ENCODE measurements at regions not wholly inside any gene's neighbourhood (a gene's known extent, or its start where the extent isn't known, plus 50 kb on each side); places are given as distances from the start of the nearest gene placed in this dataset.

DNA sequence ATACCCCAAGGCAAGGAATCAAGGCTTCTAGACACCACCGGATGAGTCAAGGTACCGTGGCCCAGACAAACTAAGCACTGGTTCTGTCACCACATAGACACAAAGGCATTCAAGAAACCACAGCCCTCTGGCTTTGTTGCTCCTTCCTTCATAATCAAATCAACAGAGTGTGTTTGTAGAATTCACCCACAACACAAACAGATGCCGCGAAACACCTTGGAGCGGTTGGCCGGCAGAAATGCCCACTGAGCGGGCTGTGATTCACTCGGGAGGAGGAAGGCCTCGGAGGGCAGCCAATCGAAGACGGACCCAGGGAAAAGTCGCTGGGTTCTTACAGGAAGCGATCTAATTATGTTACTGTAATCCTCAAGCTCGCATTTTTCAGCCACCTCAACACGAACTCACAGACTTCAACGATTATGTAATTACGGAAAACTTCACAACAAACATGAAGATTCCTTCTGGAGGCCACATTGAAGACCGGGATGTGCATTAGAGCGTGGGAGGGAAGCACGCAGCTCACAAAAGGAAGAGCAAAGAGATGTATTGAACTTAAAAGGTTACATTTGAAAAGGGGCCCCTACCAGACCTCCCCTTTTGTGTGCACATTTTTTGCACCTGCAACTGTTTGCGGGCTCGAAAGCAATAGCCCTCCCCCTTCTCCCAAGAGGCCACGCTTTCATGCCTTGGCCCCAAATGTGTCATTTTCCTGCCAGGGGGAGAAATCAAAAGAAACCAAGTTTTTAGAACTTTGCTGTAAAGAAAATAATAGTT, 184.7 kb upstream of the PREP start:
- WGBS = 92% methylated on average over 23 of the region's 23 CpGs
- DNase-seq (peak in 1 of 3 donors; percentile 38), ATAC-seq (no peak)
- Histone ChIP-seq H3K9me3 (ENCODE audit: control insufficient read depth, low read length) (no peaks in the 10 kb centered on the region), H3K27ac (ENCODE audit: low read length) (no peak overlapping the region), H3K4me3 (ENCODE audit: low read length) (no peak overlapping the region), H3K27me3 (ENCODE audit: control insufficient read depth, insufficient read depth) (no peaks in the 10 kb centered on the region), H3K4me1 (ENCODE audit: control insufficient read depth, insufficient read depth, low read length) (no peaks in the 10 kb centered on the region)
- intact Hi-C loops (cut with DNase I) = no loop called here

DNA sequence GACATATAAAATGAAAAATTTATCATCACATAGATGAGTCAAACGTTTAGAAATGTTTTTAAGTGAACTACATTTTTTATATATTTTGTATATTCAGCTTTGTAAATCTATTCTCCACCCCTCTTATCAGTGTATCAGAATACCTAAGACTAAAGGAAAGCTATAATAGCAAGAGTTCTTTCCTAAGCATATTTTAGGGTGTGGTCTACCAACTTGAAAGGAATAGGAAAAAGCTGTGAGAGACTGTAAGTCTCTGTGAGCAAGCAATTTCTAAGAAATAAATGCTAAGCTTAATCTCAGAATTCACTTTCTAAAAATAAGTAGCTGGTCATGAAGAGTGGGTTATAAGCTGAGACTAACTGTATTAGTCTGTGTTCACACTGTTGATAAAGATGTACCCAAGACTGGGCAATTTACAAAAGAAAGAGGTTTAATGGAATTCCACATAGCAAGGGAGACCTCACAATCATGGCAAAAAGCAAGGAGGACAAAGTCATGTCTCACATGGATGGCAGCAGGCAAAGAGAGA, 175.4 kb upstream of the PREP start:
- 49% methylated on average over 1 of the region's 1 CpG for WGBS
- intact Hi-C loops (cut with DNase I) = no loop called here
- Histone ChIP-seq H3K27ac (ENCODE audit: low read length) (no peak overlapping the region), H3K9me3 (ENCODE audit: control insufficient read depth, low read length) (no peaks in the 10 kb centered on the region), H3K27me3 (ENCODE audit: control insufficient read depth, insufficient read depth) (no peaks in the 10 kb centered on the region), H3K4me3 (ENCODE audit: low read length) (no peak overlapping the region), H3K4me1 (ENCODE audit: control insufficient read depth, insufficient read depth, low read length) (no peaks in the 10 kb centered on the region)
- no peak for ATAC-seq
- no peak for DNase-seq

DNA sequence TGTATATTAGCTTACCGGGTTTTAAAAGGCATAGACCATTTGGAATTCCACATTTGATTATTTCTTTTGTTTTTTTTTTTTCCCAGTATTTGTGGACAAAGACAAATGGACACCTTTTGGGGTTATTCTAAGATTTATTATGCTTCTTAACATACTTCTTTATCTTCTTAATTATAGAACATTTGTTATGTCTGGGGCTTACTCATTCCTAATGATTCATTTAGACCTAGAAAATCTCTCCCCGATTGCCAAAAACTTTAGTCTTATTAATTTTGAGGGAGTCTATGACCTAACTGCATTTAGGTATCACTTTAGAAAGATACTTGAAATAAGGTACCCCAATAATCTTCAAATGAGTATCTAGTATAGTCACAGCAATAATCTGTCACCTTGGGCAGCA, 170.7 kb upstream of the PREP start:
- Histone ChIP-seq H3K9me3 (ENCODE audit: control insufficient read depth, low read length) (no peaks in the 10 kb centered on the region), H3K27me3 (ENCODE audit: control insufficient read depth, insufficient read depth) (no peaks in the 10 kb centered on the region), H3K27ac (ENCODE audit: low read length) (no peak overlapping the region), H3K4me3 (ENCODE audit: low read length) (no peak overlapping the region), H3K4me1 (ENCODE audit: control insufficient read depth, insufficient read depth, low read length) (no peaks in the 10 kb centered on the region)
- WGBS = 90% methylated on average over 2 of the region's 2 CpGs
- DNase-seq = no peak
- intact Hi-C loops (cut with DNase I) = no loop called here
- ATAC-seq = no peak

DNA sequence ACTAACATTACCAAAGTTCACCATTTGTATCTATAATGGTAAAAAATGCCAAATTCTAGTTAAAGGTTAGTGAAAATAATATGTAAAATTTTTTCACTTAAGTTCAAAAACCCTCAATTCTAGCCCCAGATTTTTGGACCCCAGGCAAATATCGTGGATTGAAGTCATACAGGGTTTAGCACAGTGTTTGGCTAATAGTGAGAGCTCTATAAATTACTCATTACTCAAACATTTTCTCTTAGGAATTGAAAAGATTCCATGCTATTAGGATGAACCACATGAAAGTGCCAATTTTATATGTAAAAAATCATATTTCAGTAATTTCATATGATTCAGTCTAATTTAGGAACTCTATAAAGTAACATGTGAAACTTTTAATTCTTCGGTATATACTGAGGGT, 170.3 kb upstream of the PREP start:
- no peaks in the 10 kb centered on the region for H3K27me3 ChIP-seq (ENCODE audit: control insufficient read depth, insufficient read depth)
- no peak overlapping the region for H3K4me3 ChIP-seq (ENCODE audit: low read length)
- no peaks in the 10 kb centered on the region for H3K4me1 ChIP-seq (ENCODE audit: control insufficient read depth, insufficient read depth, low read length)
- DNase-seq (no peak), ATAC-seq (no peak)
- H3K27ac ChIP-seq (ENCODE audit: low read length) = no peak overlapping the region
- WGBS = 79% methylated on average over 2 of the region's 2 CpGs
- intact Hi-C loops (cut with DNase I) = no loop called here
- no peaks in the 10 kb centered on the region for H3K9me3 ChIP-seq (ENCODE audit: control insufficient read depth, low read length)

DNA sequence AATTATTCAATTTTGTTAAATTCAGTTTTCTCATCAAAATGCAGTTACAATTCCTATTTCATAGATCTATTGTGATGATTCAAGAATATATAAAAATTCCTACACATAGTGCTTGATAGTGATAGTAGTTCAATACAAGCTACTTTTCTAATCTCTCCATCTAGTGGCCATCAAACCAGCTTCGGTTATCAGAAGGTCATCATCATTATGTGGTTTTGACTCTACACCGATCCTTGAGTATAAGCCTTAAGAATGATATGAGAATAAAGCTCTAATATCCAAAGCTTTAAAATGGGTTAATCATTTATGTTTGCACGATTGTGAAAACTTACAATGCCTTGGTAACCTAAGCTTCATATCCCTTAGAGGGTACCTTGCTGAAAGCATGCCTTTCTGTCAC, 167.5 kb upstream of the PREP start:
- no peaks in the 10 kb centered on the region for H3K4me1 ChIP-seq (ENCODE audit: control insufficient read depth, insufficient read depth, low read length)
- no peaks in the 10 kb centered on the region for H3K9me3 ChIP-seq (ENCODE audit: control insufficient read depth, low read length)
- intact Hi-C loops (cut with DNase I) = no loop called here
- 89% methylated on average over 3 of the region's 3 CpGs for WGBS
- H3K27me3 ChIP-seq (ENCODE audit: control insufficient read depth, insufficient read depth) = no peaks in the 10 kb centered on the region
- H3K4me3 ChIP-seq (ENCODE audit: low read length) = no peak overlapping the region
- no peak for DNase-seq
- ATAC-seq = no peak
- no peak overlapping the region for H3K27ac ChIP-seq (ENCODE audit: low read length)

DNA sequence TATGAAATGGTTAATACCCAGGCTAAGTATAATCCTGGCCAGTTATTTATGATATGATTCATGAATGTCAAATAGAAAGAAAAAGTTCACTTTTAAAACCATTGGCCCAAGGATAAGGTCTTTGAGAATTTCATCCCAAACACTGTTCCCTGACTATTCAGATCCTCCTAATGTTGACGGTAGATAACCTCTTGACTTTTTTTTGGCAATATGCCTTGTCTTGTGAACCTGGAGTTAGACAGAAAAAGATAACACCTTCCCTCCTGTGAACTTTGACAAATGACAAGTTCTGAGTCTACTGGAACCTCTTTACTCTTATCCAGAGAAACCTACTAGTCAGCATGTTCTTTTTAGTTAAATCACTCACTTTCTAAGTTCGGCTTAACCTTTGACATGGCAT, 166.8 kb upstream of the PREP start:
- intact Hi-C loops (cut with DNase I) = no loop called here
- no peaks in the 10 kb centered on the region for H3K4me1 ChIP-seq (ENCODE audit: control insufficient read depth, insufficient read depth, low read length)
- 53% methylated on average over 2 of the region's 2 CpGs for WGBS
- no peaks in the 10 kb centered on the region for H3K9me3 ChIP-seq (ENCODE audit: control insufficient read depth, low read length)
- no peaks in the 10 kb centered on the region for H3K27me3 ChIP-seq (ENCODE audit: control insufficient read depth, insufficient read depth)
- no peak overlapping the region for H3K4me3 ChIP-seq (ENCODE audit: low read length)
- ATAC-seq (no peak), DNase-seq (no peak)
- no peak overlapping the region for H3K27ac ChIP-seq (ENCODE audit: low read length)

DNA sequence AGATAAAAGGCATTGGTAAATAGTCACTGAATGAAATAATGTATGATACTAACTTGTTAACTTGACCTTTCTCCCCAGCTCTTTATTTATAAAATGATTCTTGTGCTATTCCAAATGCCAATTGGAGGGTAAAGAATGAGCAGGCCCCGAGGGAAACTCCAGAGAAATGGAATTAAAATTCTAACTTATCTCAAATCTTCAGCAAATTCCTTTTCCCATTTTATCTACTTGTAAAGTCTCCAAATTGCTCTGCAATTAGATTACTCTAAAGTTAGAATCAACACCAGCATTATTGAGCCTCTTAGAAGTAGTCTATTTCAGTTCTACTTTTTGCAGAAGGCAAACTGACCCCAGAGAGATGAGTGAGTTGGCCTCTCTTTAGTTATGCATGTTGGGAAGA, 165.9 kb upstream of the PREP start:
- intact Hi-C loops (cut with DNase I) = no loop called here
- WGBS = 41% methylated on average over 1 of the region's 1 CpG
- ATAC-seq = no peak

DNA sequence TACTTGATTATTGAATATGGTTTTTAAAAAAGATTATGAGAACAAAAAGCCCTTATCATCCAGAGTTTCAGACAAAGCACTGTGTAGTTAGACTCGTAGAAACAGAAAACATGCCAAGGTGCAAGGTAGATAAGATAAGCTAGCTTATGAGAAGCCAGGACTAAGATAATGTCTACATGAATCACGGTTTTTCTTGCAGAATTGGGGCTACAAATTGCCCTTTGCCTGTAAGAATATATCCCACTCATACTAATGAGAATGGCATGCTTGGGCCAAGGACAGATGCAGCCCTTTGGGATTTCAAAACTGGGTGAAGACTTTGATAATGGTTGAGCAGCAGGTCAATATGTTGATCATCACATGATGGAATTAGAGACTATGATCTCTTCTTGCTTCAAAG, 165.3 kb upstream of the PREP start:
- WGBS = 33% methylated on average over 2 of the region's 2 CpGs

More for the DNA sequence above, 165.9 kb upstream of the PREP start:
- no peaks in the 10 kb centered on the region for H3K27me3 ChIP-seq (ENCODE audit: control insufficient read depth, insufficient read depth)
- DNase-seq = no peak
- H3K4me3 ChIP-seq (ENCODE audit: low read length) = no peak overlapping the region
- no peaks in the 10 kb centered on the region for H3K4me1 ChIP-seq (ENCODE audit: control insufficient read depth, insufficient read depth, low read length)
- H3K9me3 ChIP-seq (ENCODE audit: control insufficient read depth, low read length) = no peaks in the 10 kb centered on the region
- H3K27ac ChIP-seq (ENCODE audit: low read length) = no peak overlapping the region

DNA sequence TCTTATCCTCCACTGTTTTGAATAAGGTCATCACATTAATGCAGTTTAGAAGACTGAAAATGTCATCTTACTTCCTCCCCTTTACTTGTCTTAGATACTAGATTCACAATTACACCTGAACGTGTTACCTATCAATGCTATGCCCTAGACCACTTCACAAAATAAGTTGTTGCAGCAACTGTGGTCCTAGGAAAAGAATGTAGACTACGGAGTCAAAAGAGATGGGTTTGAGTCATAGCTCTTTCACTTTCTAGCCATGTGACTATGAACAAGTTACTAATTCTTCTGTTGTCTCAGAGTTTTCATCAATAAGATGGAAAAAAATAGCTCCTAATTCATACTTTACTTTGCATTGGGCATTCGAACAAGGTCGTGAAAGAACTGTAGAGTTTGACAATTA, 164.3 kb upstream of the PREP start:
- DNase-seq (no peak), ATAC-seq (no peak)
- no peak overlapping the region for H3K27ac ChIP-seq (ENCODE audit: low read length)
- no peaks in the 10 kb centered on the region for H3K4me1 ChIP-seq (ENCODE audit: control insufficient read depth, insufficient read depth, low read length)
- WGBS = 88% methylated on average over 4 of the region's 4 CpGs
- intact Hi-C loops (cut with DNase I) = no loop called here
- H3K4me3 ChIP-seq (ENCODE audit: low read length) = no peak overlapping the region
- no peaks in the 10 kb centered on the region for H3K9me3 ChIP-seq (ENCODE audit: control insufficient read depth, low read length)
- no peaks in the 10 kb centered on the region for H3K27me3 ChIP-seq (ENCODE audit: control insufficient read depth, insufficient read depth)

More for the DNA sequence above, 165.3 kb upstream of the PREP start:
- Histone ChIP-seq H3K4me3 (ENCODE audit: low read length) (no peak overlapping the region), H3K27ac (ENCODE audit: low read length) (no peak overlapping the region), H3K9me3 (ENCODE audit: control insufficient read depth, low read length) (no peaks in the 10 kb centered on the region), H3K27me3 (ENCODE audit: control insufficient read depth, insufficient read depth) (no peaks in the 10 kb centered on the region), H3K4me1 (ENCODE audit: control insufficient read depth, insufficient read depth, low read length) (no peaks in the 10 kb centered on the region)
- DNase-seq (no peak), ATAC-seq (no peak)
- intact Hi-C loops (cut with DNase I) = no loop called here

DNA sequence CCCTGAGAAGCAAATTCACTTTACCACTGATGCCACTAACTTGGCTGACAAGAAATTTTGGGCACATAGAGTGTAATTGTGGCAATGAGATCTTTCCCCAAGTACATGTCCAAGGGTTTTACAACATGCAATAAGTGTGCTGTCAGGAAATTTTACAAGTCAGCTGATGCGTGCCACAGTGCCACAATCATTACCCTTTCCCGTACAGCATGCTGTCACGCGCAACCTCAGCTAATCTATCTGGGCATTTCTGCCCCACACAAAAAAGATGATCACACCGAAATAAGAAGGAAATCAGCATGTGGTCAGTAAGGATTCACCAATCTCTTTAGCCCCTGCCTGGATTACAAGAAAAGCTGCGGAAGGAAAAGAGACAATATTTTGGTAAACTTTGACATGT, 163.6 kb upstream of the PREP start:
- Histone ChIP-seq H3K27ac (ENCODE audit: low read length) (no peak overlapping the region), H3K4me1 (ENCODE audit: control insufficient read depth, insufficient read depth, low read length) (no peaks in the 10 kb centered on the region), H3K27me3 (ENCODE audit: control insufficient read depth, insufficient read depth) (no peaks in the 10 kb centered on the region), H3K9me3 (ENCODE audit: control insufficient read depth, low read length) (no peaks in the 10 kb centered on the region), H3K4me3 (ENCODE audit: low read length) (no peak overlapping the region)
- WGBS = 94% methylated on average over 6 of the region's 6 CpGs
- DNase-seq = no peak
- intact Hi-C loops (cut with DNase I) = no loop called here
- ATAC-seq = no peak

DNA sequence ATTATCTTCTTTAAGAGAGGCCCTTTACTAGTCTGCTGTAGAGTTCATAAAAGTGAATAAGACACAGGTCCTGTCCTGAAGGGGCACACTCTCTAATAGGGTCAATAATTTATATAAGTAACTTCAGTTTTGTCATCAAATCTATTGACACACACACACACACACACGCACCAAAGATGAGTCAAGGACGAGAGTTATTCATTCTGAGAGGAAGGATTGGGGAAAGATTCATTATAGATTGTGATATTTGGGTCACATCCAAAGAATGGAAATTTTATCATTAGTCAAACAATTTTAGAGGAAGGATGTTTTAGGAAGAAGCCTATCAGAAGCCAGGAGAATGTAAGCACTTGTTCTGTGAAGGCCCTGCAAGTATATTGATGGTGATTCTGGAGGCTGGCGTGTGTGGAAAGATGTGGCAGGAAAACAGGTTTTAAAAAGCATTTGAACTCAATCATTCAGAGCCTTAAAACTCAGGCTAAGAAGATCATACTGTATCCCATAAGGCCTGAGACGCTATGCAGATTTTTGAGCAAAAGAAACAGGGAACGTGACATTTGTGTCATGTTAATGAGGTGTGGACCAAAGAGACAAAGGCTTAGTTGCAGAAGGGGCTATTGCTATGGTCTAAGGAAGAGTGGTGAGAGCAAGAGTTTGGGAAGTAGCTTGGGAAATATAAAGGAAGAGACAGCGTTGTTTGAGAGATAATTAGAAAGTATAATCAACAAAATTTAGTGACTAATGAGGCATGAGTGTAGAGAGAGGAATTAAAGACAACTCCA, 161.4 kb upstream of the PREP start:
- H3K27me3 ChIP-seq (ENCODE audit: control insufficient read depth, insufficient read depth) = no peaks in the 10 kb centered on the region
- H3K4me3 ChIP-seq (ENCODE audit: low read length) = no peak overlapping the region
- H3K9me3 ChIP-seq (ENCODE audit: control insufficient read depth, low read length) = no peaks in the 10 kb centered on the region
- 91% methylated on average over 6 of the region's 6 CpGs for WGBS
- intact Hi-C loops (cut with DNase I) = no loop called here
- no peak for DNase-seq
- no peaks in the 10 kb centered on the region for H3K4me1 ChIP-seq (ENCODE audit: control insufficient read depth, insufficient read depth, low read length)
- no peak overlapping the region for H3K27ac ChIP-seq (ENCODE audit: low read length)
- no peak for ATAC-seq

Data from right cardiac atrium (tissue), 5 donors.